HEK293 (cell line): ENCODE measurements at regions not wholly inside any gene's neighbourhood (a gene's known extent, or its start where the extent isn't known, plus 50 kb on each side); places are given as distances from the start of the nearest gene placed in this dataset.

Experiments
- ZNF146 ChIP-seq: fragments of 450-650 bp; formaldehyde crosslinking; IDR thresholded peaks from 2 replicates; pipeline ENCODE4 v1.5.1; 2016; ENCODE audit warnings: missing biosample characterization, missing genetic modification characterization
- ZNF184 ChIP-seq: fragments of 450-650 bp; IDR thresholded peaks from 2 replicates; pipeline ENCODE4 v1.5.1; 2018; ENCODE audit warnings: missing biosample characterization, mild to moderate bottlenecking, missing genetic modification characterization
- ZNF202 ChIP-seq: fragments of 450-650 bp; formaldehyde crosslinking; IDR thresholded peaks from 2 replicates; pipeline ENCODE4 v1.5.1; 2016; ENCODE audit warnings: missing biosample characterization, missing genetic modification characterization, borderline replicate concordance
- TF ChIP-seq, protein P1 (sequence below): fragments of 450-650 bp; formaldehyde crosslinking; IDR thresholded peaks from 2 replicates; pipeline ENCODE4 v1.5.1; 2016; ENCODE audit warnings: missing biosample characterization, missing genetic modification characterization

DNA sequence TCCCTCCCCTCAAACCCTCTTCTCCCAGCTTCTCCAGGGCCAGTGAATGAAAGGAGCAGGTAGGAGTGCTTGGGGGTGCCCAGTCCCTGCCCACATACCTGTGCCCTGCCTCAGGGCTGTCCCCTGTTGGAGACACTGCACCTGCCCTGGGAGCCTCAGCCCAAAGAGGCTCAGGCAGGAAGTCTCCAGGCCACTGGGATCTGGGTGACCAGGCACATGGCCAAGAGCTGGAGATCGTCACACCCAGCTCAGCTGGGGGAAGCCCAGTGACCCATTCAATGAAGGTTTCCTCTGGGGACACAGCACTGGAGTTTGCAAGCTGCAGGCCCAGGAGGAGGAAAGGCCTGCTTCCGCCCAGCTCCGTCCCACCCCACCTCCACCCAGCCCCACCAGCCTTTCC lies 156.4 kb downstream of the ZFP36L2 start:
- TF ChIP-seq, protein P1, sequence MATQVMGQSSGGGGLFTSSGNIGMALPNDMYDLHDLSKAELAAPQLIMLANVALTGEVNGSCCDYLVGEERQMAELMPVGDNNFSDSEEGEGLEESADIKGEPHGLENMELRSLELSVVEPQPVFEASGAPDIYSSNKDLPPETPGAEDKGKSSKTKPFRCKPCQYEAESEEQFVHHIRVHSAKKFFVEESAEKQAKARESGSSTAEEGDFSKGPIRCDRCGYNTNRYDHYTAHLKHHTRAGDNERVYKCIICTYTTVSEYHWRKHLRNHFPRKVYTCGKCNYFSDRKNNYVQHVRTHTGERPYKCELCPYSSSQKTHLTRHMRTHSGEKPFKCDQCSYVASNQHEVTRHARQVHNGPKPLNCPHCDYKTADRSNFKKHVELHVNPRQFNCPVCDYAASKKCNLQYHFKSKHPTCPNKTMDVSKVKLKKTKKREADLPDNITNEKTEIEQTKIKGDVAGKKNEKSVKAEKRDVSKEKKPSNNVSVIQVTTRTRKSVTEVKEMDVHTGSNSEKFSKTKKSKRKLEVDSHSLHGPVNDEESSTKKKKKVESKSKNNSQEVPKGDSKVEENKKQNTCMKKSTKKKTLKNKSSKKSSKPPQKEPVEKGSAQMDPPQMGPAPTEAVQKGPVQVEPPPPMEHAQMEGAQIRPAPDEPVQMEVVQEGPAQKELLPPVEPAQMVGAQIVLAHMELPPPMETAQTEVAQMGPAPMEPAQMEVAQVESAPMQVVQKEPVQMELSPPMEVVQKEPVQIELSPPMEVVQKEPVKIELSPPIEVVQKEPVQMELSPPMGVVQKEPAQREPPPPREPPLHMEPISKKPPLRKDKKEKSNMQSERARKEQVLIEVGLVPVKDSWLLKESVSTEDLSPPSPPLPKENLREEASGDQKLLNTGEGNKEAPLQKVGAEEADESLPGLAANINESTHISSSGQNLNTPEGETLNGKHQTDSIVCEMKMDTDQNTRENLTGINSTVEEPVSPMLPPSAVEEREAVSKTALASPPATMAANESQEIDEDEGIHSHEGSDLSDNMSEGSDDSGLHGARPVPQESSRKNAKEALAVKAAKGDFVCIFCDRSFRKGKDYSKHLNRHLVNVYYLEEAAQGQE (tag by site-specific recombination), result no peak
- TF ChIP-seq ZNF184 (tag by site-specific recombination) (no peak), ZNF202 (no peak), ZNF146 (tag by site-specific recombination) (no peak)
